ENCODE measurements at regions not wholly inside any gene's neighbourhood (a gene's known extent, or its start where the extent isn't known, plus 50 kb on each side); places are given as distances from the start of the nearest gene placed in this dataset.

DNA sequence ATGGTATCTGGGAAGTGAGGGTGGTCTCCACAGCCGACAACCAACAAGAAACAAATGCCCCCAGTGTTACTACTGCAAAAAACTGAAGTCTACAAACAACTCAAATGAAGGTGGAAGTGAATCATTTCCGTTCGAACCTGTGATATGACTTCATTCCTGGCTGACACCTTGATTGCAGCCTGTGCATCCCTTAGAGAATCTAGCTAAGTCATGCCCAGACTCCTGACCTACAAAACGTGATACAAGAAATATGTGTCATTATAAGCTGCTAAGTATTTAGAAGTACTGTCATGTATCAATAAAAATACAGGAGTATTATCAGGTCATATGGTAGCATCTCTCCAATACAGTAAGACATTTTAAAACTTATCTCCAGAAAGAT is 959.7 kb upstream of the LCORL start:
- TF ChIP-seq MAX (IDR thresholded peaks at IDR 0.05; ENCODE audit: insufficient read depth, insufficient read length) (no peak), FOS (IDR thresholded peaks at IDR 0.05; ENCODE audit: borderline replicate concordance, insufficient read depth, low read length) (no peak), POLR2AphosphoS5 (IDR thresholded peaks at IDR 0.05; ENCODE audit: insufficient read depth, low read depth, low read length) (no peak), POLR2A (IDR thresholded peaks at IDR 0.05; ENCODE audit: low read depth, low read length) (no peak), JUN (IDR thresholded peaks at IDR 0.05; ENCODE audit: borderline replicate concordance, insufficient read depth, insufficient read length, low read depth) (no peak), EZH2 (IDR thresholded peaks at IDR 0.05; ENCODE audit: borderline replicate concordance, low read depth, low read length, severe bottlenecking) (no peak), MYC (IDR thresholded peaks at IDR 0.05; ENCODE audit: low read depth, low read length) (no peak)
- TF ChIP-seq, protein P1, sequence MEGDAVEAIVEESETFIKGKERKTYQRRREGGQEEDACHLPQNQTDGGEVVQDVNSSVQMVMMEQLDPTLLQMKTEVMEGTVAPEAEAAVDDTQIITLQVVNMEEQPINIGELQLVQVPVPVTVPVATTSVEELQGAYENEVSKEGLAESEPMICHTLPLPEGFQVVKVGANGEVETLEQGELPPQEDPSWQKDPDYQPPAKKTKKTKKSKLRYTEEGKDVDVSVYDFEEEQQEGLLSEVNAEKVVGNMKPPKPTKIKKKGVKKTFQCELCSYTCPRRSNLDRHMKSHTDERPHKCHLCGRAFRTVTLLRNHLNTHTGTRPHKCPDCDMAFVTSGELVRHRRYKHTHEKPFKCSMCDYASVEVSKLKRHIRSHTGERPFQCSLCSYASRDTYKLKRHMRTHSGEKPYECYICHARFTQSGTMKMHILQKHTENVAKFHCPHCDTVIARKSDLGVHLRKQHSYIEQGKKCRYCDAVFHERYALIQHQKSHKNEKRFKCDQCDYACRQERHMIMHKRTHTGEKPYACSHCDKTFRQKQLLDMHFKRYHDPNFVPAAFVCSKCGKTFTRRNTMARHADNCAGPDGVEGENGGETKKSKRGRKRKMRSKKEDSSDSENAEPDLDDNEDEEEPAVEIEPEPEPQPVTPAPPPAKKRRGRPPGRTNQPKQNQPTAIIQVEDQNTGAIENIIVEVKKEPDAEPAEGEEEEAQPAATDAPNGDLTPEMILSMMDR (IDR thresholded peaks at IDR 0.05; ENCODE audit: extremely low read depth in 1 of 2, insufficient read depth in 1 of 2, low read depth in 1 of 2, low read length in 2 of 2) = no peak

All from endothelial cell of umbilical vein (primary cell).